ENCODE measurements at regions not wholly inside any gene's neighbourhood (a gene's known extent, or its start where the extent isn't known, plus 50 kb on each side); places are given as distances from the start of the nearest gene placed in this dataset.

GRCh38 chr2:3040496-3041140 lies 337.0 kb downstream of the EIPR1 start:
- TF ChIP-seq CTCF (IDR thresholded peaks at IDR 0.05) (no peak), POLR2A (IDR thresholded peaks at IDR 0.05) (no peak)

Measured in thyroid gland (tissue), 4 donors.